ENCODE measurements at regions not wholly inside any gene's neighbourhood (a gene's known extent, or its start where the extent isn't known, plus 50 kb on each side); places are given as distances from the start of the nearest gene placed in this dataset.

- Histone ChIP-seq H3K36me3 (ENCODE audit: low read length) (no peaks in the 10 kb centered on the region), H4K20me1 (ENCODE audit: low read depth, low read length) (no peaks in the 10 kb centered on the region), H3K9me3 (ENCODE audit: insufficient read depth, low read length) (no peaks in the 10 kb centered on the region), H3K27me3 (ENCODE audit: low read length) (no peaks in the 10 kb centered on the region), H3K9ac (ENCODE audit: low read length) (no peak overlapping the region), H3K4me3 (ENCODE audit: insufficient read depth, low read length, poor library complexity, severe bottlenecking) (no peak overlapping the region), H3K9me2 (replicated peaks; ENCODE audit: insufficient read depth, low read length) (no peaks in the 10 kb centered on the region; the same call in 1 of the 2 replicates), H3K27ac (ENCODE audit: low read depth, low read length) (no peak overlapping the region), H3K79me2 (ENCODE audit: insufficient read depth, low read length) (no peaks in the 10 kb centered on the region), H3F3A (ENCODE audit: insufficient read depth) (no peaks in the 10 kb centered on the region), H3K4me2 (ENCODE audit: low read depth, low read length, poor library complexity, severe bottlenecking) (no peak overlapping the region), H2AFZ (ENCODE audit: low read depth, low read length, severe bottlenecking) (no peak overlapping the region)
- TF ChIP-seq EZH2phosphoT487 (conservative IDR thresholded peaks at IDR 0.05; ENCODE audit: low read length): no peak
- TF ChIP-seq, protein P1, sequence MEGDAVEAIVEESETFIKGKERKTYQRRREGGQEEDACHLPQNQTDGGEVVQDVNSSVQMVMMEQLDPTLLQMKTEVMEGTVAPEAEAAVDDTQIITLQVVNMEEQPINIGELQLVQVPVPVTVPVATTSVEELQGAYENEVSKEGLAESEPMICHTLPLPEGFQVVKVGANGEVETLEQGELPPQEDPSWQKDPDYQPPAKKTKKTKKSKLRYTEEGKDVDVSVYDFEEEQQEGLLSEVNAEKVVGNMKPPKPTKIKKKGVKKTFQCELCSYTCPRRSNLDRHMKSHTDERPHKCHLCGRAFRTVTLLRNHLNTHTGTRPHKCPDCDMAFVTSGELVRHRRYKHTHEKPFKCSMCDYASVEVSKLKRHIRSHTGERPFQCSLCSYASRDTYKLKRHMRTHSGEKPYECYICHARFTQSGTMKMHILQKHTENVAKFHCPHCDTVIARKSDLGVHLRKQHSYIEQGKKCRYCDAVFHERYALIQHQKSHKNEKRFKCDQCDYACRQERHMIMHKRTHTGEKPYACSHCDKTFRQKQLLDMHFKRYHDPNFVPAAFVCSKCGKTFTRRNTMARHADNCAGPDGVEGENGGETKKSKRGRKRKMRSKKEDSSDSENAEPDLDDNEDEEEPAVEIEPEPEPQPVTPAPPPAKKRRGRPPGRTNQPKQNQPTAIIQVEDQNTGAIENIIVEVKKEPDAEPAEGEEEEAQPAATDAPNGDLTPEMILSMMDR (IDR thresholded peaks at IDR 0.05; ENCODE audit: insufficient read depth, low read length, poor library complexity, severe bottlenecking): no peak
Measured at GRCh38 chr3:70805061-70805889, 492.8 kb upstream of the MDFIC2 start.

GRCh38 chr3:70803891-70804290 is 491.5 kb upstream of the MDFIC2 start:
- H3K27me3 ChIP-seq (ENCODE audit: low read length): no peaks in the 10 kb centered on the region
- no peak overlapping the region for H3K4me2 ChIP-seq (ENCODE audit: low read depth, low read length, poor library complexity, severe bottlenecking)
- TF ChIP-seq EZH2phosphoT487 (conservative IDR thresholded peaks at IDR 0.05; ENCODE audit: low read length): no peak
- no peaks in the 10 kb centered on the region for H3K36me3 ChIP-seq (ENCODE audit: low read length)
- H3K9me3 ChIP-seq (ENCODE audit: insufficient read depth, low read length): no peaks in the 10 kb centered on the region
- H3K27ac ChIP-seq (ENCODE audit: low read depth, low read length): no peak overlapping the region
- no peak overlapping the region for H3K9ac ChIP-seq (ENCODE audit: low read length)
- no peaks in the 10 kb centered on the region; the same call in 1 of the 2 replicates for H3K9me2 ChIP-seq (replicated peaks; ENCODE audit: insufficient read depth, low read length)
- H3F3A ChIP-seq (ENCODE audit: insufficient read depth): no peaks in the 10 kb centered on the region
- H3K4me3 ChIP-seq (ENCODE audit: insufficient read depth, low read length, poor library complexity, severe bottlenecking): no peak overlapping the region
- no peaks in the 10 kb centered on the region for H4K20me1 ChIP-seq (ENCODE audit: low read depth, low read length)
- H3K79me2 ChIP-seq (ENCODE audit: insufficient read depth, low read length): no peaks in the 10 kb centered on the region
- H2AFZ ChIP-seq (ENCODE audit: low read depth, low read length, severe bottlenecking): no peak overlapping the region

- Histone ChIP-seq H3K27me3 (ENCODE audit: low read length) (no peaks in the 10 kb centered on the region), H3K4me2 (ENCODE audit: low read depth, low read length, poor library complexity, severe bottlenecking) (no peak overlapping the region), H3K27ac (ENCODE audit: low read depth, low read length) (no peak overlapping the region), H3K79me2 (ENCODE audit: insufficient read depth, low read length) (no peaks in the 10 kb centered on the region), H3K9me2 (replicated peaks; ENCODE audit: insufficient read depth, low read length) (no peaks in the 10 kb centered on the region; the same call in 1 of the 2 replicates), H2AFZ (ENCODE audit: low read depth, low read length, severe bottlenecking) (no peak overlapping the region), H3F3A (ENCODE audit: insufficient read depth) (no peaks in the 10 kb centered on the region), H3K36me3 (ENCODE audit: low read length) (no peaks in the 10 kb centered on the region), H3K4me3 (ENCODE audit: insufficient read depth, low read length, poor library complexity, severe bottlenecking) (no peak overlapping the region), H3K9me3 (ENCODE audit: insufficient read depth, low read length) (no peaks in the 10 kb centered on the region), H4K20me1 (ENCODE audit: low read depth, low read length) (no peaks in the 10 kb centered on the region), H3K9ac (ENCODE audit: low read length) (no peak overlapping the region)
- no peak for TF ChIP-seq EZH2phosphoT487 (conservative IDR thresholded peaks at IDR 0.05; ENCODE audit: low read length)
- TF ChIP-seq, protein P1 (IDR thresholded peaks at IDR 0.05; ENCODE audit: insufficient read depth, low read length, poor library complexity, severe bottlenecking): no peak
Measured at GRCh38 chr3:70803319-70803718, 490.9 kb upstream of the MDFIC2 start.

GRCh38 chr3:70800951-70801350 is 488.5 kb upstream of the MDFIC2 start:
- H3K27me3 ChIP-seq (ENCODE audit: low read length): no peaks in the 10 kb centered on the region
- no peak overlapping the region for H3K27ac ChIP-seq (ENCODE audit: low read depth, low read length)
- H3K4me2 ChIP-seq (ENCODE audit: low read depth, low read length, poor library complexity, severe bottlenecking): no peak overlapping the region
- H3K79me2 ChIP-seq (ENCODE audit: insufficient read depth, low read length): no peaks in the 10 kb centered on the region
- TF ChIP-seq EZH2phosphoT487 (conservative IDR thresholded peaks at IDR 0.05; ENCODE audit: low read length): no peak
- TF ChIP-seq, protein P1 (IDR thresholded peaks at IDR 0.05; ENCODE audit: insufficient read depth, low read length, poor library complexity, severe bottlenecking): no peak
- no peaks in the 10 kb centered on the region; the same call in 1 of the 2 replicates for H3K9me2 ChIP-seq (replicated peaks; ENCODE audit: insufficient read depth, low read length)
- no peak overlapping the region for H3K4me3 ChIP-seq (ENCODE audit: insufficient read depth, low read length, poor library complexity, severe bottlenecking)
- no peaks in the 10 kb centered on the region for H3K36me3 ChIP-seq (ENCODE audit: low read length)
- no peaks in the 10 kb centered on the region for H3F3A ChIP-seq (ENCODE audit: insufficient read depth)
- H3K9me3 ChIP-seq (ENCODE audit: insufficient read depth, low read length): no peaks in the 10 kb centered on the region
- H2AFZ ChIP-seq (ENCODE audit: low read depth, low read length, severe bottlenecking): no peak overlapping the region
- no peaks in the 10 kb centered on the region for H4K20me1 ChIP-seq (ENCODE audit: low read depth, low read length)
- no peak overlapping the region for H3K9ac ChIP-seq (ENCODE audit: low read length)

Measured in SU-DHL-6 (cell line).